ENCODE measurements at regions not wholly inside any gene's neighbourhood (a gene's known extent, or its start where the extent isn't known, plus 50 kb on each side); places are given as distances from the start of the nearest gene placed in this dataset.

- no peak for DNase-seq (ENCODE audit: extremely low read depth in 1 of 4, low spot score in 3 of 4)
- Histone ChIP-seq H3K36me3 (ENCODE audit: control insufficient read depth, insufficient read depth, low read length) (no peaks in the 10 kb centered on the region; the same call in 2 of the 3 replicates), H3K9me1 (ENCODE audit: control insufficient read depth, insufficient read depth, low read length) (no peaks in the 10 kb centered on the region), H3K4me1 (replicated peaks in 1 of 2; ENCODE audit: control insufficient read depth in 2 of 2, insufficient read depth in 2 of 2, low read length in 2 of 2) (no peaks in the 10 kb centered on the region), H3K27ac (ENCODE audit: extremely low read depth, low read depth, low read length) (no peak overlapping the region), H3K4me2 (ENCODE audit: insufficient read depth, low read length) (no peak overlapping the region), H3K9ac (ENCODE audit: insufficient read depth in 1 of 2, low read depth in 2 of 2, low read length in 2 of 2) (no peak overlapping the region), H3K79me2 (ENCODE audit: control insufficient read depth, insufficient read depth, low read length) (no peaks in the 10 kb centered on the region), H3K9me3 (replicated peaks; ENCODE audit: control insufficient read depth, insufficient read depth, low read depth, low read length) (peaks cover 7% of the 10 kb centered on the region), H3K27me3 (ENCODE audit: control insufficient read depth in 2 of 2, insufficient read depth in 2 of 2, low read length in 2 of 2) (no peaks in the 10 kb centered on the region), H4K20me1 (replicated peaks; ENCODE audit: control insufficient read depth, insufficient read depth, low read length) (no peaks in the 10 kb centered on the region), H3K4me3 (no peak overlapping the region), H2AFZ (ENCODE audit: low read depth, low read length) (no peak overlapping the region)
- intact Hi-C loops (cut with micrococcal nuclease), result no loop called here
- in situ Hi-C loops (cut with MboI), result no loop called here
- WGBS (ENCODE audit: insufficient coverage, low coverage, missing lambda C conversion rate), result 33% methylated on average over 3 of the region's 3 CpGs
- no TSS peak for BruUV-seq (replicated peaks)
- POLR2A ChIA-PET, result no interaction called here
- CTCF ChIA-PET (ENCODE audit: low intra/inter-chr PET ratio), result no interaction called here
- no peak for ATAC-seq
- FAIRE-seq, result no peak
- no peak for TF ChIP-seq PRDM10 (IDR thresholded peaks at IDR 0.05; ENCODE audit: partially characterized antibody)
- TF ChIP-seq HDAC1 (IDR thresholded peaks at IDR 0.05), result no peak
- no peak for TF ChIP-seq ZNF316 (IDR thresholded peaks at IDR 0.05)
- TF ChIP-seq U2AF2 (optimal IDR thresholded peaks at IDR 0.05; ENCODE audit: low read depth, low read length), result no peak
- TF ChIP-seq TARDBP (IDR thresholded peaks at IDR 0.05), result no peak
- TF ChIP-seq VEZF1 (CRISPR knock-in tag; IDR thresholded peaks at IDR 0.05), result no peak
- TF ChIP-seq MTA2 (IDR thresholded peaks at IDR 0.05; ENCODE audit: low read depth), result no peak
- no peak for TF ChIP-seq EZH2 (IDR thresholded peaks at IDR 0.05; ENCODE audit: borderline replicate concordance, low read depth, low read length)
- no peak for TF ChIP-seq C11orf30 (IDR thresholded peaks at IDR 0.05; ENCODE audit: low read depth)
- no peak for TF ChIP-seq TCF7L2 (IDR thresholded peaks at IDR 0.05; ENCODE audit: low read depth, low read length)
- TF ChIP-seq IRF2 (CRISPR knock-in tag; IDR thresholded peaks at IDR 0.05), result no peak
- TF ChIP-seq SMARCA4 (IDR thresholded peaks at IDR 0.05), result no peak
- TF ChIP-seq MCM3 (IDR thresholded peaks at IDR 0.05), result no peak
- TF ChIP-seq PATZ1 (CRISPR knock-in tag; IDR thresholded peaks at IDR 0.05; ENCODE audit: borderline replicate concordance), result no peak
- TF ChIP-seq KAT7 (CRISPR knock-in tag; IDR thresholded peaks at IDR 0.05; ENCODE audit: borderline replicate concordance), result no peak
- no peak for TF ChIP-seq ARHGAP35 (IDR thresholded peaks at IDR 0.05; ENCODE audit: partially characterized antibody)
- TF ChIP-seq ZNF184 (CRISPR knock-in tag; IDR thresholded peaks at IDR 0.05), result no peak
- no peak for TF ChIP-seq TBP (optimal IDR thresholded peaks at IDR 0.05; ENCODE audit: low read depth, low read length)
- no peak for TF ChIP-seq ZFP36 (IDR thresholded peaks at IDR 0.05; ENCODE audit: low read depth, low read length, partially characterized antibody)
Observed at GRCh38 chr2:107635883-107636282, 190.8 kb upstream of the RGPD4 start.

All from K562 (cell line).